ENCODE measurements at regions not wholly inside any gene's neighbourhood (a gene's known extent, or its start where the extent isn't known, plus 50 kb on each side); places are given as distances from the start of the nearest gene placed in this dataset.

- DNase-seq = no peak
These were observed 388.4 kb downstream of the SHANK2 start for GRCh38 chr11:70863993-70864392.

GRCh38 chr11:70865356-70865755 is 387.0 kb downstream of the SHANK2 start:
- DNase-seq = no peak

- DNase-seq = no peak
These were observed 385.5 kb downstream of the SHANK2 start for GRCh38 chr11:70866834-70867233.

- DNase-seq = no peak
These were observed 384.9 kb downstream of the SHANK2 start for GRCh38 chr11:70867281-70868047.

GRCh38 chr11:70868341-70868885 is 384.0 kb downstream of the SHANK2 start:
- no peak for DNase-seq

GRCh38 chr11:70869054-70869453 is 383.3 kb downstream of the SHANK2 start:
- DNase-seq = no peak

GRCh38 chr11:70871881-70872280 is 380.5 kb downstream of the SHANK2 start:
- DNase-seq = no peak

GRCh38 chr11:70872299-70872698 is 380.1 kb downstream of the SHANK2 start:
- no peak for DNase-seq

- DNase-seq = no peak
These were observed 379.2 kb downstream of the SHANK2 start for GRCh38 chr11:70872955-70873735.

GRCh38 chr11:70873736-70874412 is 378.5 kb downstream of the SHANK2 start:
- DNase-seq = no peak

- DNase-seq = no peak
These were observed 375.7 kb downstream of the SHANK2 start for GRCh38 chr11:70876685-70877084.

- no peak for DNase-seq
These were observed 375.2 kb downstream of the SHANK2 start for GRCh38 chr11:70877151-70877550.

GRCh38 chr11:70878366-70878765 is 374.0 kb downstream of the SHANK2 start:
- no peak for DNase-seq

- no peak for DNase-seq
These were observed 372.6 kb downstream of the SHANK2 start for GRCh38 chr11:70879601-70880285.

- no peak for DNase-seq
These were observed 372.0 kb downstream of the SHANK2 start for GRCh38 chr11:70880416-70880815.

- DNase-seq = no peak
These were observed 370.2 kb downstream of the SHANK2 start for GRCh38 chr11:70881948-70882715.

- no peak for DNase-seq
These were observed 369.7 kb downstream of the SHANK2 start for GRCh38 chr11:70882716-70883085.

GRCh38 chr11:70883323-70883940 is 368.9 kb downstream of the SHANK2 start:
- no peak for DNase-seq

GRCh38 chr11:70883973-70884623 is 368.3 kb downstream of the SHANK2 start:
- DNase-seq = no peak

GRCh38 chr11:70885281-70886231 is 366.8 kb downstream of the SHANK2 start:
- DNase-seq = no peak
